ENCODE measurements at regions not wholly inside any gene's neighbourhood (a gene's known extent, or its start where the extent isn't known, plus 50 kb on each side); places are given as distances from the start of the nearest gene placed in this dataset.

- TF ChIP-seq, protein P1, sequence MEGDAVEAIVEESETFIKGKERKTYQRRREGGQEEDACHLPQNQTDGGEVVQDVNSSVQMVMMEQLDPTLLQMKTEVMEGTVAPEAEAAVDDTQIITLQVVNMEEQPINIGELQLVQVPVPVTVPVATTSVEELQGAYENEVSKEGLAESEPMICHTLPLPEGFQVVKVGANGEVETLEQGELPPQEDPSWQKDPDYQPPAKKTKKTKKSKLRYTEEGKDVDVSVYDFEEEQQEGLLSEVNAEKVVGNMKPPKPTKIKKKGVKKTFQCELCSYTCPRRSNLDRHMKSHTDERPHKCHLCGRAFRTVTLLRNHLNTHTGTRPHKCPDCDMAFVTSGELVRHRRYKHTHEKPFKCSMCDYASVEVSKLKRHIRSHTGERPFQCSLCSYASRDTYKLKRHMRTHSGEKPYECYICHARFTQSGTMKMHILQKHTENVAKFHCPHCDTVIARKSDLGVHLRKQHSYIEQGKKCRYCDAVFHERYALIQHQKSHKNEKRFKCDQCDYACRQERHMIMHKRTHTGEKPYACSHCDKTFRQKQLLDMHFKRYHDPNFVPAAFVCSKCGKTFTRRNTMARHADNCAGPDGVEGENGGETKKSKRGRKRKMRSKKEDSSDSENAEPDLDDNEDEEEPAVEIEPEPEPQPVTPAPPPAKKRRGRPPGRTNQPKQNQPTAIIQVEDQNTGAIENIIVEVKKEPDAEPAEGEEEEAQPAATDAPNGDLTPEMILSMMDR (IDR thresholded peaks at IDR 0.05; ENCODE audit: poor library complexity): no peak
- TF ChIP-seq EZH2phosphoT487 (IDR thresholded peaks at IDR 0.05; ENCODE audit: low read depth, severe bottlenecking, unreplicated experiment) (no peak), EZH2 (IDR thresholded peaks at IDR 0.05; ENCODE audit: borderline replicate concordance) (no peak)
- H3K27me3 ChIP-seq: no peaks in the 10 kb centered on the region
- no peaks in the 10 kb centered on the region for H3K9me3 ChIP-seq (ENCODE audit: low read depth)
- no peaks in the 10 kb centered on the region for H4K20me1 ChIP-seq (ENCODE audit: insufficient read depth, poor library complexity, severe bottlenecking)
- no peaks in the 10 kb centered on the region for H3K9me2 ChIP-seq (replicated peaks; ENCODE audit: insufficient read depth)
- H3K4me3 ChIP-seq: no peak overlapping the region
- no peak overlapping the region for H3K27ac ChIP-seq
- no peaks in the 10 kb centered on the region for H3K79me2 ChIP-seq
- H3K36me3 ChIP-seq (replicated peaks; ENCODE audit: insufficient read depth, low read depth): no peaks in the 10 kb centered on the region
- DNase-seq (ENCODE audit: low spot score): no peak
- peaks cover 4% of the 10 kb centered on the region for H3K4me1 ChIP-seq (ENCODE audit: insufficient read depth)
- WGBS (ENCODE audit: low lambda C conversion rate, missing lambda C conversion rate): 69% methylated on average over 4 of the region's 4 CpGs
- no peak overlapping the region for H2AFZ ChIP-seq
- H3K4me2 ChIP-seq: no peak overlapping the region
Measured at GRCh38 chr7:17586711-17587110, 288.3 kb downstream of the AHR start.

DNA sequence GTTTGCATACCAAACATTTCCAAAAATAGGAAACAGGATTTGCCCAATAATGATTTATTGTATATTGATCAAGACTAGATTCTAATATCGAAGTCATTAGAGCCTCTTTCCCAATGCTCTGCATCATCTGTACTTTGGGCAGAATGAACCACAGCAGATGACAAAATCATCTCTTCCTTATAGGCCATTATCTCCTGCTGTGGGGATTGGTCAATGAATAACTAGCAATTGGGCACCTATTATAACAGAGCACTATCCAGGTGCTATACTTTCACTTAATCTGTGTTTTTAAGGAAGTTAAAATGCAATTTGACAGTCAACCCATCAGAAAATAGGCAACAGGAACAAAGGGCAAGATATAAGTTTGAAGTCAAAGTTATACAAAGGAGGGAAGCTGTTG, 290.3 kb downstream of the AHR start:
- TF ChIP-seq EZH2 (IDR thresholded peaks at IDR 0.05; ENCODE audit: borderline replicate concordance) (no peak), EZH2phosphoT487 (IDR thresholded peaks at IDR 0.05; ENCODE audit: low read depth, severe bottlenecking, unreplicated experiment) (no peak)
- TF ChIP-seq, protein P1 (IDR thresholded peaks at IDR 0.05; ENCODE audit: poor library complexity): no peak
- no peak overlapping the region for H3K4me2 ChIP-seq
- H3K27me3 ChIP-seq: no peaks in the 10 kb centered on the region
- no peaks in the 10 kb centered on the region for H3K9me3 ChIP-seq (ENCODE audit: low read depth)
- no peaks in the 10 kb centered on the region for H3K9me2 ChIP-seq (replicated peaks; ENCODE audit: insufficient read depth)
- H3K79me2 ChIP-seq: no peaks in the 10 kb centered on the region
- 97% methylated on average over 1 of the region's 1 CpG for WGBS (ENCODE audit: low lambda C conversion rate, missing lambda C conversion rate)
- H2AFZ ChIP-seq: no peak overlapping the region
- H3K4me3 ChIP-seq: no peak overlapping the region
- H3K27ac ChIP-seq: no peak overlapping the region
- DNase-seq (ENCODE audit: low spot score): no peak
- H3K4me1 ChIP-seq (ENCODE audit: insufficient read depth): peaks cover 4% of the 10 kb centered on the region
- H3K36me3 ChIP-seq (replicated peaks; ENCODE audit: insufficient read depth, low read depth): no peaks in the 10 kb centered on the region
- no peaks in the 10 kb centered on the region for H4K20me1 ChIP-seq (ENCODE audit: insufficient read depth, poor library complexity, severe bottlenecking)

- no peak overlapping the region for H2AFZ ChIP-seq
- H4K20me1 ChIP-seq (ENCODE audit: insufficient read depth, poor library complexity, severe bottlenecking): no peaks in the 10 kb centered on the region
- no peak overlapping the region for H3K4me2 ChIP-seq
- no peaks in the 10 kb centered on the region for H3K36me3 ChIP-seq (replicated peaks; ENCODE audit: insufficient read depth, low read depth)
- no peaks in the 10 kb centered on the region for H3K9me3 ChIP-seq (ENCODE audit: low read depth)
- peaks cover 4% of the 10 kb centered on the region for H3K4me1 ChIP-seq (ENCODE audit: insufficient read depth)
- H3K27ac ChIP-seq: no peak overlapping the region
- TF ChIP-seq, protein P1 (IDR thresholded peaks at IDR 0.05; ENCODE audit: poor library complexity): no peak
- TF ChIP-seq EZH2 (IDR thresholded peaks at IDR 0.05; ENCODE audit: borderline replicate concordance): no peak
- no peak for TF ChIP-seq EZH2phosphoT487 (IDR thresholded peaks at IDR 0.05; ENCODE audit: low read depth, severe bottlenecking, unreplicated experiment)
- H3K79me2 ChIP-seq: no peaks in the 10 kb centered on the region
- DNase-seq (ENCODE audit: low spot score): no peak
- WGBS (ENCODE audit: low lambda C conversion rate, missing lambda C conversion rate): 70% methylated on average over 6 of the region's 6 CpGs
- no peaks in the 10 kb centered on the region for H3K9me2 ChIP-seq (replicated peaks; ENCODE audit: insufficient read depth)
- H3K4me3 ChIP-seq: no peak overlapping the region
- no peaks in the 10 kb centered on the region for H3K27me3 ChIP-seq
Measured at GRCh38 chr7:17589671-17590070, 291.2 kb downstream of the AHR start.

DNA sequence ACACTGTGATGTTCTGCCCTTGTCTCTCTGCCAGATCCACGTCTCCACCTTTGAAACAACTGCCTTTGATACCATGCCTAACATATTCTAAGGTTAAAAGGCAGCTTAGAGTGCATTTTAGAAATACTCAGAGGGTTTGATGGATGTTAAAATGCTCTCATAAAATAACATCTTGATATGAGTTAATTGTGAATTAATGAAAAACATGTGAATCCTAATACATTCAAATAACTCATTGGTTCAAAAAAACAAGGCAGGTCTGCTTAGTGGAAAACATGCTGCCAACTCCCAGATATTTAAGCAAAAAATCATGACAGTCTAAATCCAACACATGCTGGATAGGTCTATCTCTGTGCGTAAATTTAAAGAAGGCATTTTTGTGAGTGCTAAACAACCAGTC, 291.8 kb downstream of the AHR start:
- H3K4me3 ChIP-seq: no peak overlapping the region
- H3K4me1 ChIP-seq (ENCODE audit: insufficient read depth): peaks cover 4% of the 10 kb centered on the region
- no peaks in the 10 kb centered on the region for H3K27me3 ChIP-seq
- H2AFZ ChIP-seq: no peak overlapping the region
- WGBS (ENCODE audit: low lambda C conversion rate, missing lambda C conversion rate): 77% methylated on average over 2 of the region's 2 CpGs
- DNase-seq (ENCODE audit: low spot score): no peak
- H3K9me2 ChIP-seq (replicated peaks; ENCODE audit: insufficient read depth): no peaks in the 10 kb centered on the region
- H3K36me3 ChIP-seq (replicated peaks; ENCODE audit: insufficient read depth, low read depth): no peaks in the 10 kb centered on the region
- H3K79me2 ChIP-seq: no peaks in the 10 kb centered on the region
- TF ChIP-seq, protein P1 (IDR thresholded peaks at IDR 0.05; ENCODE audit: poor library complexity): no peak
- TF ChIP-seq EZH2phosphoT487 (IDR thresholded peaks at IDR 0.05; ENCODE audit: low read depth, severe bottlenecking, unreplicated experiment) (no peak), EZH2 (IDR thresholded peaks at IDR 0.05; ENCODE audit: borderline replicate concordance) (no peak)
- H4K20me1 ChIP-seq (ENCODE audit: insufficient read depth, poor library complexity, severe bottlenecking): no peaks in the 10 kb centered on the region
- H3K4me2 ChIP-seq: no peak overlapping the region
- H3K27ac ChIP-seq: no peak overlapping the region
- no peaks in the 10 kb centered on the region for H3K9me3 ChIP-seq (ENCODE audit: low read depth)
